ENCODE measurements at regions not wholly inside any gene's neighbourhood (a gene's known extent, or its start where the extent isn't known, plus 50 kb on each side); places are given as distances from the start of the nearest gene placed in this dataset.
"Not testable (repeated sequence)": the region's sequence is repeated elsewhere in the genome, so short reads cannot be mapped to it uniquely, and the experiment has no call there.

DNA sequence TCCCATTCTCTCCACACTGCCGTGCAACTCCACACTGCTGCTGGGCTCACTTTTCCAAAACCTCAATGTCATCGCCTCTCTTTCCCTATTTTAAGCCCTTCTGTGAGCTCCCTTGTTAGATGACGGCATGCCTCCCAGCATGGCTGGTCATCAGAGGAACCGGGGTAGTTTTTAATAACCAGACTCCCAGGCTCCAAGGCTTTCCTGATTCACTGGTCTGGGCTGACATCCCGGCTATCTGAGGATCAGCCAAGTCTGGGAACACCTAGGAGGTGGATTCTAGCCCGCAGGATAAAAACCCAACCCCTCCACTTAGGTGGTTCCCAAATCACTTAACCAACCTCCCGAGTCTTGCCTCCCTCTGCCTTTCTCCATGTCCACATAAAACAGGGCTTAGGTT is 295.4 kb upstream of the FZD8 start:
- Histone ChIP-seq H3K4me3 (no peak overlapping the region), H3K36me3 (ENCODE audit: control insufficient read depth in 4 of 4, insufficient read depth in 4 of 4, low read length in 4 of 4) (no peaks in the 10 kb centered on the region), H3K4me1 (ENCODE audit: control insufficient read depth in 5 of 5, insufficient read depth in 5 of 5, low read length in 5 of 5) (peaks cover 0 to 11% (median 3%) of the 10 kb centered on the region in 5 donors), H3K27me3 (ENCODE audit: control insufficient read depth in 3 of 3, insufficient read depth in 3 of 3, low read length in 2 of 3) (peaks cover 0 to 15% (median 6%) of the 10 kb centered on the region in 3 donors), H3K27ac (ENCODE audit: low read depth in 1 of 2, low read length in 1 of 2) (no peak overlapping the region), H3K9me3 (ENCODE audit: control insufficient read depth in 4 of 4, insufficient read depth in 3 of 4, low read length in 3 of 4) (peaks cover 0 to 3% (median 0%) of the 10 kb centered on the region in 4 donors), H3K9ac (ENCODE audit: insufficient read depth in 1 of 2, low read length in 2 of 2) (no peak overlapping the region)
- no peak for ATAC-seq (ENCODE audit: insufficient read depth, low FRiP score)
- DNase-seq: no peak
- TF ChIP-seq CTCF (IDR thresholded peaks at IDR 0.05; ENCODE audit: control extremely low read depth, extremely low read depth): no peak
- 88 to 90% methylated on average over 7 of the region's 7 CpGs for WGBS, 2 donors

- no peak overlapping the region for H3K9ac ChIP-seq (ENCODE audit: insufficient read depth in 1 of 2, low read length in 2 of 2)
- H3K36me3 ChIP-seq (ENCODE audit: control insufficient read depth in 4 of 4, insufficient read depth in 4 of 4, low read length in 4 of 4): no peaks in the 10 kb centered on the region
- 87 to 91% methylated on average over 5 of the region's 5 CpGs for WGBS, 2 donors
- ATAC-seq (ENCODE audit: insufficient read depth, low FRiP score) (no peak), DNase-seq (no peak)
- peaks cover 0 to 3% (median 0%) of the 10 kb centered on the region in 5 donors for H3K4me1 ChIP-seq (ENCODE audit: control insufficient read depth in 5 of 5, insufficient read depth in 5 of 5, low read length in 5 of 5)
- peaks cover 0 to 3% (median 0%) of the 10 kb centered on the region in 4 donors for H3K9me3 ChIP-seq (ENCODE audit: control insufficient read depth in 4 of 4, insufficient read depth in 3 of 4, low read length in 3 of 4)
- TF ChIP-seq CTCF (IDR thresholded peaks at IDR 0.05; ENCODE audit: control extremely low read depth, extremely low read depth): no peak
- no peak overlapping the region for H3K27ac ChIP-seq (ENCODE audit: low read depth in 1 of 2, low read length in 1 of 2)
- H3K27me3 ChIP-seq (ENCODE audit: control insufficient read depth in 3 of 3, insufficient read depth in 3 of 3, low read length in 2 of 3): peaks cover 0 to 13% (median 6%) of the 10 kb centered on the region in 3 donors
- no peak overlapping the region for H3K4me3 ChIP-seq
Observed at GRCh38 chr10:35934642-35934995, 292.5 kb upstream of the FZD8 start.

- Histone ChIP-seq H3K4me1 (ENCODE audit: control insufficient read depth in 5 of 5, insufficient read depth in 5 of 5, low read length in 5 of 5) (no peaks in the 10 kb centered on the region), H3K27me3 (ENCODE audit: control insufficient read depth in 3 of 3, insufficient read depth in 3 of 3, low read length in 2 of 3) (peaks cover 0 to 13% (median 6%) of the 10 kb centered on the region in 3 donors), H3K4me3 (no peak overlapping the region), H3K27ac (ENCODE audit: low read depth in 1 of 2, low read length in 1 of 2) (no peak overlapping the region), H3K9me3 (ENCODE audit: control insufficient read depth in 4 of 4, insufficient read depth in 3 of 4, low read length in 3 of 4) (peaks cover 0 to 3% (median 0%) of the 10 kb centered on the region in 4 donors), H3K9ac (ENCODE audit: insufficient read depth in 1 of 2, low read length in 2 of 2) (no peak overlapping the region), H3K36me3 (ENCODE audit: control insufficient read depth in 4 of 4, insufficient read depth in 4 of 4, low read length in 4 of 4) (no peaks in the 10 kb centered on the region)
- whole genome bisulfite sequencing, 2 donors: 79% methylated on average over 5 of the region's 5 CpGs
- no peak for DNase-seq
- no peak for ATAC-seq (ENCODE audit: insufficient read depth, low FRiP score)
- TF ChIP-seq CTCF (IDR thresholded peaks at IDR 0.05; ENCODE audit: control extremely low read depth, extremely low read depth): no peak
Observed at GRCh38 chr10:35933940-35934641, 292.0 kb upstream of the FZD8 start.

DNA sequence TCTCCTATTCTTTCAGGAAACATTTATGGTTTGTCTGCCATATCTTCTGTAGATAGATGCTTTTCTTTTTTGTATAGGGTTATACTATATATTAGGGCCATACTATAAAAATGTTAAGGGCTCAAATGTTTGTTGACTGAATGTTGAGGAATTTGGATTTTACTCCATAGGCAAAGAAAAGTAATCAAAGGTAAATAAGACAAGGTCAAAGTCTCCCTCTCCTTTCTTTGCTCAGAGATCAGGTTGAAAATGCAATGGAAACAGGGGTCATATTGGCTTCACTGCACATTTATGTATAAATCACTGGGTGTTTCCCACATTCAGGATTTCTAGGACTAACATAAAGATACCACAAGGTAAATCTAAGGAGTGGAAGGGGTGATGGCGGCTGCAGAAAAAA is 291.4 kb upstream of the FZD8 start:
- ATAC-seq (ENCODE audit: insufficient read depth, low FRiP score) (no peak), DNase-seq (no peak)
- H3K9me3 ChIP-seq (ENCODE audit: control insufficient read depth in 4 of 4, insufficient read depth in 3 of 4, low read length in 3 of 4): peaks cover 0 to 3% (median 0%) of the 10 kb centered on the region in 4 donors
- H3K9ac ChIP-seq (ENCODE audit: insufficient read depth in 1 of 2, low read length in 2 of 2): no peak overlapping the region
- no peak overlapping the region for H3K27ac ChIP-seq (ENCODE audit: low read depth in 1 of 2, low read length in 1 of 2)
- peaks cover 0 to 13% (median 6%) of the 10 kb centered on the region in 3 donors for H3K27me3 ChIP-seq (ENCODE audit: control insufficient read depth in 3 of 3, insufficient read depth in 3 of 3, low read length in 2 of 3)
- no peaks in the 10 kb centered on the region for H3K36me3 ChIP-seq (ENCODE audit: control insufficient read depth in 4 of 4, insufficient read depth in 4 of 4, low read length in 4 of 4)
- WGBS, 2 donors: 89 to 95% methylated on average over 1 of the region's 1 CpG
- TF ChIP-seq CTCF (IDR thresholded peaks at IDR 0.05; ENCODE audit: control extremely low read depth, extremely low read depth): no peak
- H3K4me1 ChIP-seq (ENCODE audit: control insufficient read depth in 5 of 5, insufficient read depth in 5 of 5, low read length in 5 of 5): no peaks in the 10 kb centered on the region
- no peak overlapping the region for H3K4me3 ChIP-seq

DNA sequence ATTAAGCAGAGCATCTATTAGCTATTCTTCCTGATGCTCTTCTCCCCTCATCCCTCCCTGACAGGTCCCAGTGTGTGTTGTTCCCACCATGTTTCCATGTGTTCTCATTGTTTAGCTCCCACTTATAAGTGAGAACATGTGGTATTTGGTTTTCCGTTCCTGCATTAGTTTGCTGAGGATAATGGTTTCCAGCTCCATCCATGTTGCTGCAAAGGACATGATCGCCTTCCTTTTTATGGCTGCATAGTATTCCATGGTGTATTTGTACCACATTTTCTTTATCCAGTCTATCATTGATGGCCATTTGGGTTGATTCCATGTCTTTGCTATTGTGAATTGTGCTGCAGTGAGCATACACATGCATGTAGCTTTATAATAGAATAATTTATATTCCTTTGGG is 287.9 kb upstream of the FZD8 start:
- not testable (repeated sequence) for H3K36me3 ChIP-seq (ENCODE audit: control insufficient read depth in 4 of 4, insufficient read depth in 4 of 4, low read length in 4 of 4); H3K27me3 ChIP-seq (ENCODE audit: control insufficient read depth in 3 of 3, insufficient read depth in 3 of 3, low read length in 2 of 3); H3K4me1 ChIP-seq (ENCODE audit: control insufficient read depth in 5 of 5, insufficient read depth in 5 of 5, low read length in 5 of 5); DNase-seq; H3K27ac ChIP-seq (ENCODE audit: low read depth in 1 of 2, low read length in 1 of 2); H3K9me3 ChIP-seq (ENCODE audit: control insufficient read depth in 4 of 4, insufficient read depth in 3 of 4, low read length in 3 of 4); H3K4me3 ChIP-seq; ATAC-seq (ENCODE audit: insufficient read depth, low FRiP score); H3K9ac ChIP-seq (ENCODE audit: insufficient read depth in 1 of 2, low read length in 2 of 2)
- 96% methylated on average over 2 of the region's 2 CpGs for WGBS, 2 donors
